Parathyroid adenoma (tissue), 2 donors: ENCODE measurements at regions not wholly inside any gene's neighbourhood (a gene's known extent, or its start where the extent isn't known, plus 50 kb on each side); places are given as distances from the start of the nearest gene placed in this dataset.
A peak's percentile ranks its signal among the peaks of the same experiment; 100 is the strongest.

Experiments used
- H2AFZ ChIP-seq: fragments of 300-600 bp; sonication (generic); one replicate; pipeline ENCODE4 v1.7.0; 2017; ENCODE audit warnings: antibody characterized with exemption, mild to moderate bottlenecking
- H3K27ac ChIP-seq: fragments of 300-600 bp; sonication (generic); one replicate; pipeline ENCODE4 v1.7.0; 2017
- H3K27me3 ChIP-seq: fragments of 300-600 bp; sonication (generic); one replicate; pipeline ENCODE4 v1.7.0; 2017; ENCODE audit warnings: low read length; ENCODE audit not compliant: control insufficient read depth, insufficient read depth
- H3K36me3 ChIP-seq: fragments of 300-600 bp; sonication (generic); one replicate; pipeline ENCODE4 v1.7.0; 2017; ENCODE audit warnings: low read length; ENCODE audit not compliant: control insufficient read depth, insufficient read depth
- H3K4me1 ChIP-seq: fragments of 300-600 bp; sonication (generic); one replicate; pipeline ENCODE4 v1.7.0; 2017; ENCODE audit warnings: control low read depth
- H3K4me2 ChIP-seq: fragments of 300-600 bp; sonication (generic); one replicate; pipeline ENCODE4 v1.7.0; 2017; ENCODE audit warnings: low read length
- H3K4me3 ChIP-seq: fragments of 300-600 bp; sonication (generic); one replicate; pipeline ENCODE4 v1.7.0; 2017; ENCODE audit warnings: low read depth, low read length
- H3K79me2 ChIP-seq: fragments of 300-600 bp; sonication (generic); one replicate; pipeline ENCODE4 v1.7.0; 2017; ENCODE audit warnings: control low read depth
- H3K9ac ChIP-seq: fragments of 300-600 bp; sonication (generic); one replicate; pipeline ENCODE4 v1.7.0; 2017; ENCODE audit warnings: mild to moderate bottlenecking
- H3K9me3 ChIP-seq: fragments of 300-600 bp; sonication (generic); one replicate; pipeline ENCODE4 v1.7.0; 2017; ENCODE audit warnings: low read length; ENCODE audit not compliant: control insufficient read depth
- CTCF ChIP-seq: fragments of 300-600 bp; sonication (generic); IDR thresholded peaks from one replicate; pipeline ENCODE4 v1.7.0; 2017; ENCODE audit warnings: antibody characterized with exemption, mild to moderate bottlenecking
- donor health status: primary hyperparathyroidism.

- H2AFZ ChIP-seq: peak overlapping the region; percentile 95
- no peaks in the 10 kb centered on the region for H3K27me3 ChIP-seq
- no peak for TF ChIP-seq CTCF
- peak overlapping the region; percentile 87 for H3K4me2 ChIP-seq
- H3K79me2 ChIP-seq: peaks cover 5% of the 10 kb centered on the region
- H3K27ac ChIP-seq: peak overlapping the region; percentile 46
- peaks cover 2% of the 10 kb centered on the region for H3K4me1 ChIP-seq
- H3K4me3 ChIP-seq: peak overlapping the region; percentile 47
- H3K9ac ChIP-seq: peak overlapping the region; percentile 15
- H3K36me3 ChIP-seq: no peaks in the 10 kb centered on the region
- no peaks in the 10 kb centered on the region for H3K9me3 ChIP-seq
Measured at GRCh38 chr6:56842686-56843475, 112.0 kb upstream of the BEND6 start.

GRCh38 chr6:56841751-56842150, 113.2 kb upstream of the BEND6 start:
- peaks cover 2% of the 10 kb centered on the region for H3K4me1 ChIP-seq
- no peaks in the 10 kb centered on the region for H3K27me3 ChIP-seq
- H3K27ac ChIP-seq: no peak overlapping the region
- no peaks in the 10 kb centered on the region for H3K9me3 ChIP-seq
- H3K79me2 ChIP-seq: peaks cover 5% of the 10 kb centered on the region
- H3K36me3 ChIP-seq: no peaks in the 10 kb centered on the region
- H3K9ac ChIP-seq: no peak overlapping the region
- H2AFZ ChIP-seq: no peak overlapping the region
- TF ChIP-seq CTCF: no peak
- no peak overlapping the region for H3K4me2 ChIP-seq
- no peak overlapping the region for H3K4me3 ChIP-seq

- Histone ChIP-seq H3K79me2 (peaks cover 5% of the 10 kb centered on the region), H3K4me1 (peaks cover 2% of the 10 kb centered on the region), H3K4me2 (no peak overlapping the region), H2AFZ (no peak overlapping the region), H3K36me3 (no peaks in the 10 kb centered on the region), H3K9me3 (no peaks in the 10 kb centered on the region), H3K27ac (no peak overlapping the region), H3K4me3 (no peak overlapping the region), H3K9ac (no peak overlapping the region), H3K27me3 (no peaks in the 10 kb centered on the region)
- TF ChIP-seq CTCF: no peak
Measured at GRCh38 chr6:56841381-56841749, 113.5 kb upstream of the BEND6 start.

- H3K9ac ChIP-seq: no peak overlapping the region
- H3K27me3 ChIP-seq: no peaks in the 10 kb centered on the region
- H3K4me2 ChIP-seq: no peak overlapping the region
- H3K4me1 ChIP-seq: peaks cover 2% of the 10 kb centered on the region
- peaks cover 5% of the 10 kb centered on the region for H3K79me2 ChIP-seq
- no peaks in the 10 kb centered on the region for H3K36me3 ChIP-seq
- H3K4me3 ChIP-seq: no peak overlapping the region
- H3K27ac ChIP-seq: no peak overlapping the region
- H2AFZ ChIP-seq: no peak overlapping the region
- no peaks in the 10 kb centered on the region for H3K9me3 ChIP-seq
- TF ChIP-seq CTCF: no peak
Measured at GRCh38 chr6:56840467-56841380, 114.2 kb upstream of the BEND6 start.
